A673 (cell line): ENCODE measurements at regions not wholly inside any gene's neighbourhood (a gene's known extent, or its start where the extent isn't known, plus 50 kb on each side); places are given as distances from the start of the nearest gene placed in this dataset.

Experiments used
- BruUV-seq: library from RNA; stranded (reverse); fragments of 400-500 nt; replicated peaks from 2 replicates; lab custom pipeline; 2021; lab: Mats Ljungman, UMichigan
- CTCF ChIA-PET: fragments of 300-600 bp; sonication (Branson Sonifier 250); formaldehyde crosslinking; loops from one replicate; lab custom pipeline; 2022; ENCODE audit warnings: antibody characterized with exemption; lab: Charles Lee
- POLR2A ChIA-PET: fragments of 300-600 bp; sonication (Branson Sonifier 250); formaldehyde crosslinking; loops from one replicate; lab custom pipeline; 2022; ENCODE audit warnings: antibody characterized with exemption; ENCODE audit not compliant: low non-redundant PET; lab: Charles Lee
- DNase-seq: peaks from one replicate; pipeline ENCODE4 v3.0.0-alpha.2; 2015; ENCODE audit warnings: low spot score
- H3K27ac ChIP-seq: fragments of 200-600 bp; sonication (generic); 2 replicates; pipeline ENCODE4 v1.5.1; 2016; ENCODE audit warnings: mixed run types, low read depth, mild to moderate bottlenecking, mixed read lengths, antibody characterized with exemption, low read length; ENCODE audit not compliant: poor library complexity, severe bottlenecking
- H3K27me3 ChIP-seq: fragments of 200-600 bp; sonication (generic); replicated peaks from 2 replicates; pipeline ENCODE4 v1.6.1; 2017; ENCODE audit warnings: mixed run types, low read depth, mild to moderate bottlenecking, mixed read lengths, antibody characterized with exemption, low read length; ENCODE audit not compliant: insufficient read depth, poor library complexity
- H3K36me3 ChIP-seq: fragments of 200-600 bp; sonication (generic); 2 replicates; pipeline ENCODE4 v1.6.1; 2016; ENCODE audit warnings: mixed run types, mild to moderate bottlenecking, mixed read lengths, antibody characterized with exemption, low read length; ENCODE audit not compliant: insufficient read depth, poor library complexity, severe bottlenecking
- H3K4me1 ChIP-seq: fragments of 200-600 bp; sonication (generic); 2 replicates; pipeline ENCODE4 v1.6.1; 2017; ENCODE audit warnings: mixed run types, mild to moderate bottlenecking, mixed read lengths, antibody characterized with exemption, low read length; ENCODE audit not compliant: insufficient read depth, poor library complexity, severe bottlenecking
- H3K4me3 ChIP-seq: fragments of 200-600 bp; sonication (generic); 2 replicates; pipeline ENCODE4 v1.5.1; 2016; ENCODE audit warnings: low read depth, mixed run types, mild to moderate bottlenecking, mixed read lengths, low read length; ENCODE audit not compliant: poor library complexity, severe bottlenecking
- H3K9me3 ChIP-seq: fragments of 200-600 bp; sonication (generic); 2 replicates; pipeline ENCODE4 v1.6.1; 2016; ENCODE audit warnings: mixed run types, low read depth, mild to moderate bottlenecking, mixed read lengths, antibody characterized with exemption, low read length; ENCODE audit not compliant: poor library complexity, severe bottlenecking
- EZH2 ChIP-seq: fragments of 200-600 bp; sonication (generic); IDR thresholded peaks from 2 replicates; pipeline ENCODE4 v1.6.1; 2017; ENCODE audit warnings: borderline replicate concordance, low read depth, mild to moderate bottlenecking, mixed read lengths, antibody characterized with exemption, low read length; ENCODE audit not compliant: poor library complexity, severe bottlenecking
- intact Hi-C: fragments of 100-400 bp; cut with micrococcal nuclease; formaldehyde crosslinking; loops from one replicate; pipeline ENCODE4 v1.10.0; 2022; ENCODE audit not compliant: unreplicated experiment
- TF ChIP-seq, protein P1 (sequence below): fragments of 300-800, 200-600 bp; sonication (generic); conservative IDR thresholded peaks from 2 replicates; pipeline ENCODE4 v1.5.1; 2017; ENCODE audit warnings: low read depth, mild to moderate bottlenecking, antibody characterized with exemption, low read length, moderate library complexity, mixed read lengths

DNA sequence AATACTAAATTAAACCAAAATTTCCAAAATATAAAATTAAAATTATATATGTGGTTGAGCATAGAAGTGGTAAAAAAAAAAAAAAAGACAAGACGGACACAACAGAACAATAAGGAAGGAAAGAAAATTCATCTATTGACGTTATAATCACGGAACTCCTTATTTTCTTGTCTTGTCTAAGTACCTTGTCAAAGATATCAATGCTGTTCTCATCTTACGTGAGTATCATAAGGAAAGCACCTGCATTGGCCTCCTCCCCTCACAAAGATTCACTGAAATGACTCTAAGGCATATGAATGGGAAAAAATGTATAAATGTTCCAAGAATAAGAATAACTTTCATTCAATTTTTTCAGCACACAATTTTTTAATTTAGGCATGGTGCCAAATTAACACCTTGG lies 135.4 kb downstream of the PPP1R3A start:
- ChIA-PET POLR2A (no interaction called here), CTCF (no interaction called here)
- H3K9me3 ChIP-seq, result no peaks in the 10 kb centered on the region
- no TSS peak for BruUV-seq
- no peaks in the 10 kb centered on the region for H3K36me3 ChIP-seq
- no peak for DNase-seq
- H3K27ac ChIP-seq, result no peak overlapping the region
- no peak overlapping the region for H3K4me3 ChIP-seq
- intact Hi-C loops, result no loop called here
- H3K27me3 ChIP-seq, result no peaks in the 10 kb centered on the region
- no peak for TF ChIP-seq EZH2
- TF ChIP-seq, protein P1, sequence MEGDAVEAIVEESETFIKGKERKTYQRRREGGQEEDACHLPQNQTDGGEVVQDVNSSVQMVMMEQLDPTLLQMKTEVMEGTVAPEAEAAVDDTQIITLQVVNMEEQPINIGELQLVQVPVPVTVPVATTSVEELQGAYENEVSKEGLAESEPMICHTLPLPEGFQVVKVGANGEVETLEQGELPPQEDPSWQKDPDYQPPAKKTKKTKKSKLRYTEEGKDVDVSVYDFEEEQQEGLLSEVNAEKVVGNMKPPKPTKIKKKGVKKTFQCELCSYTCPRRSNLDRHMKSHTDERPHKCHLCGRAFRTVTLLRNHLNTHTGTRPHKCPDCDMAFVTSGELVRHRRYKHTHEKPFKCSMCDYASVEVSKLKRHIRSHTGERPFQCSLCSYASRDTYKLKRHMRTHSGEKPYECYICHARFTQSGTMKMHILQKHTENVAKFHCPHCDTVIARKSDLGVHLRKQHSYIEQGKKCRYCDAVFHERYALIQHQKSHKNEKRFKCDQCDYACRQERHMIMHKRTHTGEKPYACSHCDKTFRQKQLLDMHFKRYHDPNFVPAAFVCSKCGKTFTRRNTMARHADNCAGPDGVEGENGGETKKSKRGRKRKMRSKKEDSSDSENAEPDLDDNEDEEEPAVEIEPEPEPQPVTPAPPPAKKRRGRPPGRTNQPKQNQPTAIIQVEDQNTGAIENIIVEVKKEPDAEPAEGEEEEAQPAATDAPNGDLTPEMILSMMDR, result no peak
- no peaks in the 10 kb centered on the region for H3K4me1 ChIP-seq

DNA sequence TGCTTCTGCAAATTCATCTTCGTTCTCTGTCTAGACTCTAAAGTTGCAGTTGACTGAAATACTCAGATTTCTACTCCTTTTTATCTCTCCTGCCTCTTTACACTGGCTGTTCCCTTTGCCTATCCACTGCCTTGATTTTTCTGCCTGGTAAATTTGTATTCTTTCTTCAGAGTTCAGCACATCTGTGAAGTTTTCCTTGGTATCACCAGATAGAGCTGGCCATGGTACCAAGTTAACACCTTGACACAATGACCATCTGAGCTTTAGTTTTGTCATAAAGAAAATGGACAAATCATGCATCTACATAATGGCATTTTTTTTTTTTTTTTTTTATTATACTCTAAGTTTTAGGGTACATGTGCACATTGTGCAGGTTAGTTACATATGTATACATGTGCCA lies 143.0 kb downstream of the PPP1R3A start:
- Histone ChIP-seq H3K4me1 (no peaks in the 10 kb centered on the region), H3K27ac (no peak overlapping the region), H3K4me3 (no peak overlapping the region), H3K36me3 (no peaks in the 10 kb centered on the region), H3K27me3 (peaks cover 15% of the 10 kb centered on the region), H3K9me3 (no peaks in the 10 kb centered on the region)
- no peak for TF ChIP-seq EZH2
- TF ChIP-seq, protein P1, result no peak
- no TSS peak for BruUV-seq
- DNase-seq, result no peak
- intact Hi-C loops, result no loop called here
- ChIA-PET POLR2A (no interaction called here), CTCF (no interaction called here)

DNA sequence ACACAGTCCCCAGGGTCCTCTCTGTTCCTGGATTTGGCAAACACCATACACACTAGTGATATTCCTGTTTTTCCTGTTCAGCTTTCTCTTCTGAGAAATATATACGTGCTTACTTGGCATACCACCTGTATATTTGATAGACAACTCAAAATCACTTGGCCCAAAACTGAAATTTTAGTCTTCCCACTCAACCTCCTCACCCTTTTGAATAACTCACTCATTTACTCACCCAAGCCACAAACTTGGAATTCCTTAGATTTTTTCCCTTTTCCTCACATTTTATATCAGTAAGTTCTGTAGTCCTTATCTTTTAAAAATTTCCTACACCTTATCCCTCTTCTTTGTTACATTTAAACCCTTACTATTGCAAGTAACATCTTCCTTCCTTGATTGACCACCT lies 143.4 kb downstream of the PPP1R3A start:
- no peak for TF ChIP-seq EZH2
- TF ChIP-seq, protein P1, result no peak
- Histone ChIP-seq H3K27me3 (peaks cover 15% of the 10 kb centered on the region), H3K9me3 (no peaks in the 10 kb centered on the region), H3K4me1 (no peaks in the 10 kb centered on the region), H3K27ac (no peak overlapping the region), H3K4me3 (no peak overlapping the region), H3K36me3 (no peaks in the 10 kb centered on the region)
- POLR2A ChIA-PET, result no interaction called here
- no peak for DNase-seq
- intact Hi-C loops, result no loop called here
- CTCF ChIA-PET, result no interaction called here
- BruUV-seq, result no TSS peak
